ENCODE measurements at regions not wholly inside any gene's neighbourhood (a gene's known extent, or its start where the extent isn't known, plus 50 kb on each side); places are given as distances from the start of the nearest gene placed in this dataset.

DNA sequence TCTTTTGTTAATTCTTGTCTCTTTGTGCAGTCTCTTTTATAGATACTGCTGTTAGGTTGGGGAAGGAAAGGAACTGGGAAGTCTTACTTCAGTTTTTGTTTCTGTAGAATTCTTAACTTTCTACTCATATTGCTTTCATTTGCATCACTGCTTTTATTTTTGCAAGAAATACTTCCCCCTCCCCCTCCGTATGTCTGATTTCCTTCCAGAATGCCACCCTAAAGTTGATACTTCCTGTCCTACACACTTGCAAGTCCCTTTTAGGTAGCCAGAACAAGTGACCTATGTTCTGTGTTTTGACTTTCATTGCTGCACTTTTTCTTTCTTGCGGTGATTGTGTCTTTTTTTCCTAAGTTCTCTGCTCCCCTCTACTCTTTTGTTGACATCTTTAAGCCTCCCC is 477.4 kb downstream of the RSL24D1 start:
- DNase-seq = no peak

DNA sequence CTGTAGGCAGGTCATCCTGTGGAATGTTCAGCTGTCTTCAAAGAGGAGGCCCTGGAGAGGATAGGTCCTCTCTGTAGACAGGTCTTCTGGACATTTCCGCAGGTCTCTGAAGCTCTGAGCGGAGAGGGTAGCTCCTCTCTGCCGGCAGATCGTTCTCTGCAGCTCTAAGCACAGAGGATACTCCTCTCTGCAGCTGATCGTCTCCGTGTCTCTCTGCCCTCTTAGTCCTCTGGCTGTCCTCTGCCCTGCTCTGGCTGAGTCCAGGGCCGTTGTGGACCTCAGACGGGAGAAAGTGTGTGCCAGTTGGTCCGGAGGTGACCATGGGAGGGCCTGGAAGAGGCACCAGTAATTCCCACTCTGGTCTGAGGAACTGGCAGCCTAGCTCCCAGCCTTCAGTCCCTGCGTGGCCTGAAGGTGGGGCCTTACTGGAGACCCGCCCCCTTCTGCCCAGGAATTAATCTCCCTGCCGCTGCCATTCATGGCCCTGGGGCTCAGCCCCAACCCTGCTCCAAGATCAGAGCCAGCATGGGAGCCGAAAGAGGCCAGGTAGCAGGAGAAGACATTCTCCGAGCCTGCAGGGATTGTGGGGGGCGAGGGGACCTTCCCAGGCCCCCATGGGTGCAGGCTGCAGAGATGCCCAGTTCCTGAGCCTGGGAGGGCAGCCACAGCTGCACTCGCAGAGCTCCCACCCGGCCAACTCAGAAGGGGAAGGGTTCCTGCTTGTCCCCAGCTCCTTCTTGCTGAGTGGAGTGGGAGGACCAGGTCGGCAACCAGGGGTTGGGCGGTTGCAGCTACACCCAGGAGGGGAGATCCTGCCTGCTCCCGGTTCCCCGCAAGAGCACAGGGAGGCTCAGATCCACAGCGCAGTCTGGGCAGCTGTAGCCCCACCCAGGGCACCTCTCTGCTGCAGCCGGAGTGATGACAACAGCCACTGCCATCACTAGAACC is 488.7 kb downstream of the RSL24D1 start:
- DNase-seq = no peak

DNA sequence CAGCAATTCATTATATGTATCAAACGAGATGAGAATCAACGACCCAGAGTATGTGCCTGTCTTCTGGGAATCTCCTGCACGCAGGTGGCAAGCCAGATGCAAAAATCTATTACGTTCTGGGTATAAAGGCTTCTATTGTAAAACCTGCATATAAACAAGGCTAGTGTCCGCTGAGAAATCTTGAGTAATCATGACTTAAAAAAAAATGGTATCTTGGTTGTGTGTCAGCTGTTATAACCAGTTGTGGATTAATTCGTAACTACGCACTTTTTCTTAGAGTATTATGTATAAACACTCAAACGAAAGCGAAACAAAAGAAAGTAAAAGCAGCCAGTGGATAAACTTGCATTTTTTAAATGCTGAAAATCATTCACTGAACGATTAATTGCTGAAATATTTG is 509.1 kb downstream of the RSL24D1 start:
- DNase-seq = no peak

Data from CD4-positive, alpha-beta T cell treated with Interleukin-4 for 4 hours (primary cell).